GM19043 (cell line): ENCODE measurements at regions not wholly inside any gene's neighbourhood (a gene's known extent, or its start where the extent isn't known, plus 50 kb on each side); places are given as distances from the start of the nearest gene placed in this dataset.

Source experiments
- ATAC-seq: cut with Tn5 transposase; IDR thresholded peaks from one replicate; pipeline ENCODE4 v1.9.1; 2021; ENCODE audit warnings: low read depth; ENCODE audit not compliant: unreplicated experiment

- ATAC-seq: no peak
Measured at GRCh38 chr1:69403756-69404320, 163.9 kb upstream of the LRRC7 start.

- no peak for ATAC-seq
Measured at GRCh38 chr1:69404486-69404885, 163.2 kb upstream of the LRRC7 start.

GRCh38 chr1:69406244-69406643 is 161.5 kb upstream of the LRRC7 start:
- ATAC-seq: no peak

GRCh38 chr1:69409731-69410456 is 157.8 kb upstream of the LRRC7 start:
- ATAC-seq: no peak

- no peak for ATAC-seq
Measured at GRCh38 chr1:69410457-69410850, 157.3 kb upstream of the LRRC7 start.

GRCh38 chr1:69410893-69411292 is 156.8 kb upstream of the LRRC7 start:
- no peak for ATAC-seq

GRCh38 chr1:69411617-69412016 is 156.1 kb upstream of the LRRC7 start:
- ATAC-seq: no peak

- ATAC-seq: no peak
Measured at GRCh38 chr1:69413129-69413528, 154.6 kb upstream of the LRRC7 start.

- ATAC-seq: no peak
Measured at GRCh38 chr1:69414574-69414973, 153.1 kb upstream of the LRRC7 start.

GRCh38 chr1:69421286-69421685 is 146.4 kb upstream of the LRRC7 start:
- ATAC-seq: no peak

- no peak for ATAC-seq
Measured at GRCh38 chr1:69425871-69426270, 141.9 kb upstream of the LRRC7 start.

GRCh38 chr1:69426401-69426800 is 141.3 kb upstream of the LRRC7 start:
- ATAC-seq: no peak

- ATAC-seq: no peak
Measured at GRCh38 chr1:69433073-69433472, 134.6 kb upstream of the LRRC7 start.

GRCh38 chr1:69436151-69436550 is 131.6 kb upstream of the LRRC7 start:
- ATAC-seq: no peak

- no peak for ATAC-seq
Measured at GRCh38 chr1:69438056-69438795, 129.5 kb upstream of the LRRC7 start.

GRCh38 chr1:69441496-69441895 is 126.2 kb upstream of the LRRC7 start:
- ATAC-seq: no peak

GRCh38 chr1:69451196-69451595 is 116.5 kb upstream of the LRRC7 start:
- ATAC-seq: no peak

- ATAC-seq: no peak
Measured at GRCh38 chr1:69455718-69456117, 112.0 kb upstream of the LRRC7 start.

GRCh38 chr1:69459244-69459643 is 108.5 kb upstream of the LRRC7 start:
- ATAC-seq: no peak

- ATAC-seq: no peak
Measured at GRCh38 chr1:69475021-69475420, 92.7 kb upstream of the LRRC7 start.

- no peak for ATAC-seq
Measured at GRCh38 chr1:69479734-69480133, 88.0 kb upstream of the LRRC7 start.

GRCh38 chr1:69483246-69483645 is 84.5 kb upstream of the LRRC7 start:
- no peak for ATAC-seq
